ENCODE measurements at regions not wholly inside any gene's neighbourhood (a gene's known extent, or its start where the extent isn't known, plus 50 kb on each side); places are given as distances from the start of the nearest gene placed in this dataset.

- no peak overlapping the region for H3K4me3 ChIP-seq (ENCODE audit: low read depth, low read length)
- TF ChIP-seq CTCF (IDR thresholded peaks at IDR 0.05; ENCODE audit: insufficient read depth, low read length, poor library complexity, severe bottlenecking): no peak
- DNase-seq (ENCODE audit: low read depth): no peak
- no peaks in the 10 kb centered on the region for H3K27me3 ChIP-seq (ENCODE audit: control insufficient read depth, insufficient read depth, low read length)
- H3K36me3 ChIP-seq (ENCODE audit: control insufficient read depth, insufficient read depth, low read length): no peaks in the 10 kb centered on the region
Observed at GRCh38 chr7:69217516-69218350, 380.5 kb upstream of the AUTS2 start.

GRCh38 chr7:69218576-69218975 is 379.7 kb upstream of the AUTS2 start:
- no peaks in the 10 kb centered on the region for H3K27me3 ChIP-seq (ENCODE audit: control insufficient read depth, insufficient read depth, low read length)
- no peak for DNase-seq (ENCODE audit: low read depth)
- TF ChIP-seq CTCF (IDR thresholded peaks at IDR 0.05; ENCODE audit: insufficient read depth, low read length, poor library complexity, severe bottlenecking): no peak
- H3K36me3 ChIP-seq (ENCODE audit: control insufficient read depth, insufficient read depth, low read length): no peaks in the 10 kb centered on the region
- H3K4me3 ChIP-seq (ENCODE audit: low read depth, low read length): no peak overlapping the region

- no peak for TF ChIP-seq CTCF (IDR thresholded peaks at IDR 0.05; ENCODE audit: insufficient read depth, low read length, poor library complexity, severe bottlenecking)
Observed at GRCh38 chr7:69219381-69219780, 378.9 kb upstream of the AUTS2 start.

GRCh38 chr7:69225259-69225943 is 372.9 kb upstream of the AUTS2 start:
- Histone ChIP-seq H3K27me3 (ENCODE audit: control insufficient read depth, insufficient read depth, low read length) (no peaks in the 10 kb centered on the region), H3K36me3 (ENCODE audit: control insufficient read depth, insufficient read depth, low read length) (no peaks in the 10 kb centered on the region), H3K4me3 (ENCODE audit: low read depth, low read length) (no peak overlapping the region)
- TF ChIP-seq CTCF (IDR thresholded peaks at IDR 0.05; ENCODE audit: insufficient read depth, low read length, poor library complexity, severe bottlenecking): no peak
- DNase-seq (ENCODE audit: low read depth): no peak

More at GRCh38 chr7:69219381-69219780, 378.9 kb upstream of the AUTS2 start:
- Histone ChIP-seq H3K36me3 (ENCODE audit: control insufficient read depth, insufficient read depth, low read length) (no peaks in the 10 kb centered on the region), H3K27me3 (ENCODE audit: control insufficient read depth, insufficient read depth, low read length) (no peaks in the 10 kb centered on the region), H3K4me3 (ENCODE audit: low read depth, low read length) (no peak overlapping the region)
- no peak for DNase-seq (ENCODE audit: low read depth)

- no peaks in the 10 kb centered on the region for H3K36me3 ChIP-seq (ENCODE audit: control insufficient read depth, insufficient read depth, low read length)
Observed at GRCh38 chr7:69228212-69228811, 370.0 kb upstream of the AUTS2 start.

More at GRCh38 chr7:69228212-69228811, 370.0 kb upstream of the AUTS2 start:
- H3K27me3 ChIP-seq (ENCODE audit: control insufficient read depth, insufficient read depth, low read length): peaks cover 2% of the 10 kb centered on the region
- no peak overlapping the region for H3K4me3 ChIP-seq (ENCODE audit: low read depth, low read length)
- no peak for TF ChIP-seq CTCF (IDR thresholded peaks at IDR 0.05; ENCODE audit: insufficient read depth, low read length, poor library complexity, severe bottlenecking)
- DNase-seq (ENCODE audit: low read depth): no peak
